H1 (cell line): ENCODE measurements at regions not wholly inside any gene's neighbourhood (a gene's known extent, or its start where the extent isn't known, plus 50 kb on each side); places are given as distances from the start of the nearest gene placed in this dataset.

Experiments used
- EP300 ChIP-seq, 2 experiments: IDR thresholded peaks; 1 replicate in 1 of 2; 2 replicates in 1 of 2; pipeline ENCODE4 v1.6.1; 2011 to 2012; ENCODE audit warnings: low read depth in 2 of 2, low read length in 2 of 2, mild to moderate bottlenecking in 2 of 2, borderline replicate concordance in 1 of 2, inconsistent platforms in 1 of 2, moderate library complexity in 1 of 2
- FOSL1 ChIP-seq: IDR thresholded peaks from 2 replicates; pipeline ENCODE4 v1.6.1; 2011; ENCODE audit warnings: mild to moderate bottlenecking, low read depth, low read length, moderate library complexity; ENCODE audit not compliant: insufficient read depth
- RBBP5 ChIP-seq: IDR thresholded peaks from 2 replicates; pipeline ENCODE4 v1.7.1; 2012; ENCODE audit warnings: low read depth, mild to moderate bottlenecking, inconsistent platforms, low read length, moderate library complexity, borderline replicate concordance
- TF ChIP-seq, protein P1 (sequence below): IDR thresholded peaks from 2 replicates; pipeline ENCODE4 v1.6.1; 2011; ENCODE audit warnings: low read length, improper control_type of control experiment
- TF ChIP-seq, protein P2 (sequence below), 3 experiments: IDR thresholded peaks; 1 replicate in 2 of 3; 2 replicates in 1 of 3; pipeline versions ENCODE4 v1.5.1 to v1.6.1; 2011; ENCODE audit warnings: low read length in 3 of 3, mild to moderate bottlenecking in 3 of 3, inconsistent platforms in 2 of 3, low read depth in 1 of 3, moderate library complexity in 1 of 3; ENCODE audit not compliant: insufficient read depth in 1 of 3; ENCODE audit errors: control extremely low read depth in 1 of 3

DNA sequence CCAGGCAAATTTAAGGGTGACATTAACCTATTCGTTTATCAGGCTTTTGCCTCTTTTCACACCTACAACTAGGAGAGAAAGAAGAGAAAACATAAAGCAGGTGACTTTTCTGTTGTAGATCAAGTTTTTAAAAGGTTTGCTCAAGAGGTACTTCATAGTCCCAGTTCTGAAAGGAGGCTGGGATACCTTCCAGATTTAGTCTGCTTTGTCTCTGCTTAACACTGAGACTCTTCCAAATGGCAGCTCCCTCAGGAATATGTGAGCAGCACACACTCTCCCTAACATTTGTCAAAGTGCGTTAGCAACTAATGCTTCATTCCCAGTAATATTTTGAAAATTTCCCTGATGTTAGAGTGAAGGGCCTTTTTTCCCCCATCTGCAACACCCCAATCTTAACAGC, 133.7 kb upstream of the RASSF8 start:
- TF ChIP-seq, protein P1, sequence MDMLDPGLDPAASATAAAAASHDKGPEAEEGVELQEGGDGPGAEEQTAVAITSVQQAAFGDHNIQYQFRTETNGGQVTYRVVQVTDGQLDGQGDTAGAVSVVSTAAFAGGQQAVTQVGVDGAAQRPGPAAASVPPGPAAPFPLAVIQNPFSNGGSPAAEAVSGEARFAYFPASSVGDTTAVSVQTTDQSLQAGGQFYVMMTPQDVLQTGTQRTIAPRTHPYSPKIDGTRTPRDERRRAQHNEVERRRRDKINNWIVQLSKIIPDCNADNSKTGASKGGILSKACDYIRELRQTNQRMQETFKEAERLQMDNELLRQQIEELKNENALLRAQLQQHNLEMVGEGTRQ: no peak
- TF ChIP-seq FOSL1 (no peak), EP300 (IDR thresholded peaks at IDR 0.05; ENCODE audit: borderline replicate concordance in 1 of 2, low read depth in 2 of 2, low read length in 2 of 2) (no peak), RBBP5 (no peak)
- TF ChIP-seq, protein P2, sequence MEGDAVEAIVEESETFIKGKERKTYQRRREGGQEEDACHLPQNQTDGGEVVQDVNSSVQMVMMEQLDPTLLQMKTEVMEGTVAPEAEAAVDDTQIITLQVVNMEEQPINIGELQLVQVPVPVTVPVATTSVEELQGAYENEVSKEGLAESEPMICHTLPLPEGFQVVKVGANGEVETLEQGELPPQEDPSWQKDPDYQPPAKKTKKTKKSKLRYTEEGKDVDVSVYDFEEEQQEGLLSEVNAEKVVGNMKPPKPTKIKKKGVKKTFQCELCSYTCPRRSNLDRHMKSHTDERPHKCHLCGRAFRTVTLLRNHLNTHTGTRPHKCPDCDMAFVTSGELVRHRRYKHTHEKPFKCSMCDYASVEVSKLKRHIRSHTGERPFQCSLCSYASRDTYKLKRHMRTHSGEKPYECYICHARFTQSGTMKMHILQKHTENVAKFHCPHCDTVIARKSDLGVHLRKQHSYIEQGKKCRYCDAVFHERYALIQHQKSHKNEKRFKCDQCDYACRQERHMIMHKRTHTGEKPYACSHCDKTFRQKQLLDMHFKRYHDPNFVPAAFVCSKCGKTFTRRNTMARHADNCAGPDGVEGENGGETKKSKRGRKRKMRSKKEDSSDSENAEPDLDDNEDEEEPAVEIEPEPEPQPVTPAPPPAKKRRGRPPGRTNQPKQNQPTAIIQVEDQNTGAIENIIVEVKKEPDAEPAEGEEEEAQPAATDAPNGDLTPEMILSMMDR (IDR thresholded peaks at IDR 0.05; ENCODE audit: control extremely low read depth in 1 of 3, insufficient read depth in 1 of 3, low read depth in 1 of 3, low read length in 3 of 3): no peak
